ENCODE measurements at regions not wholly inside any gene's neighbourhood (a gene's known extent, or its start where the extent isn't known, plus 50 kb on each side); places are given as distances from the start of the nearest gene placed in this dataset.

- no peaks in the 10 kb centered on the region for H3K36me3 ChIP-seq
- no peak for DNase-seq (ENCODE audit: extremely low spot score in 2 of 2)
These were observed 719.5 kb downstream of the ZWINT start for GRCh38 chr10:55641601-55642000.

GRCh38 chr10:55631071-55631654, 729.9 kb downstream of the ZWINT start:
- H3K27ac ChIP-seq: no peak overlapping the region
- no peak for TF ChIP-seq POLR2A (IDR thresholded peaks at IDR 0.05)
- no peak for TF ChIP-seq POLR2AphosphoS5 (IDR thresholded peaks at IDR 0.05; ENCODE audit: insufficient read depth in 1 of 2, low read depth in 1 of 2)
- TF ChIP-seq CTCF (IDR thresholded peaks at IDR 0.05): peak in 1 of 3 experiments; percentile 22
- peak overlapping the region; percentile 29 to 36 for H3K4me3 ChIP-seq
- DNase-seq (ENCODE audit: extremely low spot score in 2 of 2): no peak
- no peaks in the 10 kb centered on the region for H3K36me3 ChIP-seq
- no peaks in the 10 kb centered on the region for H3K9me3 ChIP-seq
- no peaks in the 10 kb centered on the region for H3K27me3 ChIP-seq
- intact Hi-C loops (cut with DNase I): no loop called here
- peaks cover 18% of the 10 kb centered on the region for H3K4me1 ChIP-seq

More at GRCh38 chr10:55641601-55642000, 719.5 kb downstream of the ZWINT start:
- Histone ChIP-seq H3K4me3 (no peak overlapping the region), H3K27me3 (no peaks in the 10 kb centered on the region), H3K27ac (no peak overlapping the region), H3K9me3 (no peaks in the 10 kb centered on the region), H3K4me1 (no peaks in the 10 kb centered on the region)
- no peak for TF ChIP-seq POLR2A (IDR thresholded peaks at IDR 0.05)
- intact Hi-C loops (cut with DNase I): no loop called here

- H3K27me3 ChIP-seq: no peaks in the 10 kb centered on the region
- peak overlapping the region; percentile 29 to 36 for H3K4me3 ChIP-seq
- H3K4me1 ChIP-seq: peaks cover 18% of the 10 kb centered on the region
- H3K9me3 ChIP-seq: no peaks in the 10 kb centered on the region
- no peak overlapping the region for H3K27ac ChIP-seq
- intact Hi-C loops (cut with DNase I): no loop called here
- DNase-seq (ENCODE audit: extremely low spot score in 2 of 2): no peak
- no peak for TF ChIP-seq POLR2A (IDR thresholded peaks at IDR 0.05)
- TF ChIP-seq CTCF (IDR thresholded peaks at IDR 0.05): no peak
- TF ChIP-seq POLR2AphosphoS5 (IDR thresholded peaks at IDR 0.05; ENCODE audit: insufficient read depth in 1 of 2, low read depth in 1 of 2): no peak
- no peaks in the 10 kb centered on the region for H3K36me3 ChIP-seq
These were observed 730.5 kb downstream of the ZWINT start for GRCh38 chr10:55630491-55631056.

GRCh38 chr10:55629793-55630490, 731.1 kb downstream of the ZWINT start:
- Histone ChIP-seq H3K36me3 (no peaks in the 10 kb centered on the region), H3K27ac (no peak overlapping the region), H3K9me3 (no peaks in the 10 kb centered on the region), H3K4me3 (peak overlapping the region in 1 of 2 donors; percentile 36), H3K4me1 (peaks cover 18% of the 10 kb centered on the region), H3K27me3 (no peaks in the 10 kb centered on the region)
- DNase-seq (ENCODE audit: extremely low spot score in 2 of 2): no peak
- intact Hi-C loops (cut with DNase I): no loop called here
- TF ChIP-seq POLR2A (IDR thresholded peaks at IDR 0.05) (no peak), POLR2AphosphoS5 (IDR thresholded peaks at IDR 0.05; ENCODE audit: insufficient read depth in 1 of 2, low read depth in 1 of 2) (no peak), CTCF (IDR thresholded peaks at IDR 0.05) (no peak)

GRCh38 chr10:55628260-55628701, 732.8 kb downstream of the ZWINT start:
- intact Hi-C loops (cut with DNase I): no loop called here
- Histone ChIP-seq H3K27me3 (no peaks in the 10 kb centered on the region), H3K36me3 (no peaks in the 10 kb centered on the region), H3K9me3 (no peaks in the 10 kb centered on the region), H3K4me3 (peak overlapping the region; percentile 13 to 22), H3K4me1 (peaks cover 18% of the 10 kb centered on the region), H3K27ac (no peak overlapping the region)
- no peak for DNase-seq (ENCODE audit: extremely low spot score in 2 of 2)
- TF ChIP-seq POLR2AphosphoS5 (IDR thresholded peaks at IDR 0.05; ENCODE audit: insufficient read depth in 1 of 2, low read depth in 1 of 2): no peak
- no peak for TF ChIP-seq CTCF (IDR thresholded peaks at IDR 0.05)
- TF ChIP-seq POLR2A (IDR thresholded peaks at IDR 0.05): no peak

Measured in vagina (tissue), 2 donors.